ENCODE measurements at regions not wholly inside any gene's neighbourhood (a gene's known extent, or its start where the extent isn't known, plus 50 kb on each side); places are given as distances from the start of the nearest gene placed in this dataset.

- Histone ChIP-seq H3K4me1 (ENCODE audit: control insufficient read depth, insufficient read depth, low read length) (no peaks in the 10 kb centered on the region; the same call in 1 of the 2 replicates), H3K27me3 (ENCODE audit: control insufficient read depth, insufficient read depth, low read length) (no peaks in the 10 kb centered on the region), H3K4me3 (ENCODE audit: low read depth, low read length) (no peak overlapping the region), H3K27ac (ENCODE audit: low read depth, low read length) (no peak overlapping the region), H3K9me3 (ENCODE audit: control insufficient read depth, insufficient read depth, low read length) (no peaks in the 10 kb centered on the region), H3K36me3 (ENCODE audit: control insufficient read depth, insufficient read depth, low read length) (no peaks in the 10 kb centered on the region), H3K9ac (ENCODE audit: low read depth, low read length) (no peak overlapping the region)
Measured at GRCh38 chr2:15856318-15856717, 84.0 kb upstream of the MYCN start.

GRCh38 chr2:15858466-15858865, 81.9 kb upstream of the MYCN start:
- Histone ChIP-seq H3K9ac (ENCODE audit: low read depth, low read length) (no peak overlapping the region), H3K4me3 (ENCODE audit: low read depth, low read length) (no peak overlapping the region), H3K36me3 (ENCODE audit: control insufficient read depth, insufficient read depth, low read length) (no peaks in the 10 kb centered on the region), H3K27me3 (ENCODE audit: control insufficient read depth, insufficient read depth, low read length) (no peaks in the 10 kb centered on the region), H3K4me1 (ENCODE audit: control insufficient read depth, insufficient read depth, low read length) (no peaks in the 10 kb centered on the region; the same call in 1 of the 2 replicates), H3K27ac (ENCODE audit: low read depth, low read length) (no peak overlapping the region), H3K9me3 (ENCODE audit: control insufficient read depth, insufficient read depth, low read length) (no peaks in the 10 kb centered on the region)

- Histone ChIP-seq H3K4me1 (ENCODE audit: control insufficient read depth, insufficient read depth, low read length) (no peaks in the 10 kb centered on the region; the same call in 1 of the 2 replicates), H3K36me3 (ENCODE audit: control insufficient read depth, insufficient read depth, low read length) (no peaks in the 10 kb centered on the region), H3K9me3 (ENCODE audit: control insufficient read depth, insufficient read depth, low read length) (no peaks in the 10 kb centered on the region), H3K27ac (ENCODE audit: low read depth, low read length) (no peak overlapping the region), H3K9ac (ENCODE audit: low read depth, low read length) (no peak overlapping the region), H3K27me3 (ENCODE audit: control insufficient read depth, insufficient read depth, low read length) (no peaks in the 10 kb centered on the region), H3K4me3 (ENCODE audit: low read depth, low read length) (no peak overlapping the region)
Measured at GRCh38 chr2:15860051-15860663, 80.2 kb upstream of the MYCN start.

- Histone ChIP-seq H3K36me3 (ENCODE audit: control insufficient read depth, insufficient read depth, low read length) (no peaks in the 10 kb centered on the region), H3K27me3 (ENCODE audit: control insufficient read depth, insufficient read depth, low read length) (no peaks in the 10 kb centered on the region), H3K9ac (ENCODE audit: low read depth, low read length) (no peak overlapping the region), H3K4me1 (ENCODE audit: control insufficient read depth, insufficient read depth, low read length) (no peaks in the 10 kb centered on the region; the same call in 1 of the 2 replicates), H3K27ac (ENCODE audit: low read depth, low read length) (no peak overlapping the region), H3K9me3 (ENCODE audit: control insufficient read depth, insufficient read depth, low read length) (no peaks in the 10 kb centered on the region), H3K4me3 (ENCODE audit: low read depth, low read length) (no peak overlapping the region)
Measured at GRCh38 chr2:15860760-15861159, 79.6 kb upstream of the MYCN start.

GRCh38 chr2:15861172-15861822, 79.1 kb upstream of the MYCN start:
- Histone ChIP-seq H3K9ac (ENCODE audit: low read depth, low read length) (no peak overlapping the region), H3K27me3 (ENCODE audit: control insufficient read depth, insufficient read depth, low read length) (no peaks in the 10 kb centered on the region)

GRCh38 chr2:15861898-15862297, 78.5 kb upstream of the MYCN start:
- H3K27me3 ChIP-seq (ENCODE audit: control insufficient read depth, insufficient read depth, low read length), result no peaks in the 10 kb centered on the region
- no peak overlapping the region for H3K4me3 ChIP-seq (ENCODE audit: low read depth, low read length)
- no peaks in the 10 kb centered on the region for H3K36me3 ChIP-seq (ENCODE audit: control insufficient read depth, insufficient read depth, low read length)
- no peaks in the 10 kb centered on the region; the same call in 1 of the 2 replicates for H3K4me1 ChIP-seq (ENCODE audit: control insufficient read depth, insufficient read depth, low read length)
- H3K9ac ChIP-seq (ENCODE audit: low read depth, low read length), result no peak overlapping the region
- H3K9me3 ChIP-seq (ENCODE audit: control insufficient read depth, insufficient read depth, low read length), result no peaks in the 10 kb centered on the region
- no peak overlapping the region for H3K27ac ChIP-seq (ENCODE audit: low read depth, low read length)

More at GRCh38 chr2:15861172-15861822, 79.1 kb upstream of the MYCN start:
- no peaks in the 10 kb centered on the region for H3K9me3 ChIP-seq (ENCODE audit: control insufficient read depth, insufficient read depth, low read length)
- no peak overlapping the region for H3K27ac ChIP-seq (ENCODE audit: low read depth, low read length)
- H3K4me1 ChIP-seq (ENCODE audit: control insufficient read depth, insufficient read depth, low read length), result no peaks in the 10 kb centered on the region; the same call in 1 of the 2 replicates
- no peak overlapping the region for H3K4me3 ChIP-seq (ENCODE audit: low read depth, low read length)
- no peaks in the 10 kb centered on the region for H3K36me3 ChIP-seq (ENCODE audit: control insufficient read depth, insufficient read depth, low read length)

- no peak overlapping the region for H3K27ac ChIP-seq (ENCODE audit: low read depth, low read length)
- no peaks in the 10 kb centered on the region; the same call in 1 of the 2 replicates for H3K4me1 ChIP-seq (ENCODE audit: control insufficient read depth, insufficient read depth, low read length)
- no peaks in the 10 kb centered on the region for H3K27me3 ChIP-seq (ENCODE audit: control insufficient read depth, insufficient read depth, low read length)
- no peak overlapping the region for H3K4me3 ChIP-seq (ENCODE audit: low read depth, low read length)
- H3K9ac ChIP-seq (ENCODE audit: low read depth, low read length), result no peak overlapping the region
- H3K9me3 ChIP-seq (ENCODE audit: control insufficient read depth, insufficient read depth, low read length), result peaks cover 2% of the 10 kb centered on the region; the same call in 1 of the 2 replicates
- no peaks in the 10 kb centered on the region for H3K36me3 ChIP-seq (ENCODE audit: control insufficient read depth, insufficient read depth, low read length)
Measured at GRCh38 chr2:15863089-15863488, 77.3 kb upstream of the MYCN start.

GRCh38 chr2:15863494-15864175, 76.7 kb upstream of the MYCN start:
- Histone ChIP-seq H3K36me3 (ENCODE audit: control insufficient read depth, insufficient read depth, low read length) (no peaks in the 10 kb centered on the region), H3K27me3 (ENCODE audit: control insufficient read depth, insufficient read depth, low read length) (no peaks in the 10 kb centered on the region), H3K4me1 (ENCODE audit: control insufficient read depth, insufficient read depth, low read length) (no peaks in the 10 kb centered on the region; the same call in 1 of the 2 replicates), H3K9me3 (ENCODE audit: control insufficient read depth, insufficient read depth, low read length) (peaks cover 2% of the 10 kb centered on the region; the same call in 1 of the 2 replicates), H3K9ac (ENCODE audit: low read depth, low read length) (no peak overlapping the region), H3K27ac (ENCODE audit: low read depth, low read length) (no peak overlapping the region), H3K4me3 (ENCODE audit: low read depth, low read length) (no peak overlapping the region)

- Histone ChIP-seq H3K36me3 (ENCODE audit: control insufficient read depth, insufficient read depth, low read length) (no peaks in the 10 kb centered on the region), H3K4me1 (ENCODE audit: control insufficient read depth, insufficient read depth, low read length) (no peaks in the 10 kb centered on the region; the same call in 1 of the 2 replicates), H3K9ac (ENCODE audit: low read depth, low read length) (no peak overlapping the region), H3K27me3 (ENCODE audit: control insufficient read depth, insufficient read depth, low read length) (no peaks in the 10 kb centered on the region), H3K9me3 (ENCODE audit: control insufficient read depth, insufficient read depth, low read length) (peaks cover 2% of the 10 kb centered on the region; the same call in 1 of the 2 replicates), H3K4me3 (ENCODE audit: low read depth, low read length) (no peak overlapping the region), H3K27ac (ENCODE audit: low read depth, low read length) (no peak overlapping the region)
Measured at GRCh38 chr2:15864176-15864769, 76.1 kb upstream of the MYCN start.

- no peak overlapping the region for H3K27ac ChIP-seq (ENCODE audit: low read depth, low read length)
- H3K9me3 ChIP-seq (ENCODE audit: control insufficient read depth, insufficient read depth, low read length), result peaks cover 2% of the 10 kb centered on the region; the same call in 1 of the 2 replicates
- H3K4me3 ChIP-seq (ENCODE audit: low read depth, low read length), result no peak overlapping the region
- H3K4me1 ChIP-seq (ENCODE audit: control insufficient read depth, insufficient read depth, low read length), result no peaks in the 10 kb centered on the region; the same call in 1 of the 2 replicates
- H3K27me3 ChIP-seq (ENCODE audit: control insufficient read depth, insufficient read depth, low read length), result no peaks in the 10 kb centered on the region
- H3K36me3 ChIP-seq (ENCODE audit: control insufficient read depth, insufficient read depth, low read length), result no peaks in the 10 kb centered on the region
- no peak overlapping the region for H3K9ac ChIP-seq (ENCODE audit: low read depth, low read length)
Measured at GRCh38 chr2:15865923-15866322, 74.4 kb upstream of the MYCN start.
